PC-9 (cell line): ENCODE measurements at regions not wholly inside any gene's neighbourhood (a gene's known extent, or its start where the extent isn't known, plus 50 kb on each side); places are given as distances from the start of the nearest gene placed in this dataset.
"Not testable (repeated sequence)": the region's sequence is repeated elsewhere in the genome, so short reads cannot be mapped to it uniquely, and the experiment has no call there.

Experiments
- BruUV-seq: library from RNA; stranded (reverse); fragments of 400-500 nt; replicated peaks from 2 replicates; lab custom pipeline; 2021; lab: Mats Ljungman, UMichigan
- CTCF ChIA-PET: fragments of 300-600 bp; sonication (Branson Sonifier 250); formaldehyde crosslinking; loops from one replicate; lab custom pipeline; 2022; ENCODE audit warnings: antibody characterized with exemption; lab: Charles Lee
- POLR2A ChIA-PET: fragments of 300-600 bp; sonication (Branson Sonifier 250); formaldehyde crosslinking; loops from one replicate; lab custom pipeline; 2022; ENCODE audit warnings: antibody characterized with exemption; ENCODE audit not compliant: unreplicated experiment; lab: Charles Lee
- DNase-seq, 2 experiments: peaks; one replicate each; pipeline versions ENCODE4 v3.0.0 to v3.0.0-alpha.2; 2015 to 2022; ENCODE audit warnings: mixed read lengths in 1 of 2
- H2AFZ ChIP-seq: fragments of 200-600 bp; sonication (generic); 2 replicates; pipeline ENCODE4 v1.8.1; 2017; ENCODE audit warnings: antibody characterized with exemption
- H3F3A ChIP-seq: fragments of 200-600 bp; sonication (generic); 2 replicates; pipeline ENCODE4 v1.8.1; 2017; ENCODE audit warnings: antibody characterized with exemption, mild to moderate bottlenecking, low read depth; ENCODE audit not compliant: insufficient read depth
- H3K27ac ChIP-seq: fragments of 200-600 bp; sonication (generic); 2 replicates; pipeline ENCODE4 v1.6.1; 2016; ENCODE audit warnings: mixed run types
- H3K27me3 ChIP-seq: fragments of 200-600 bp; sonication (generic); 2 replicates; pipeline ENCODE4 v1.6.1; 2016; ENCODE audit warnings: low read depth, mixed run types; ENCODE audit not compliant: insufficient read depth
- H3K36me3 ChIP-seq: fragments of 200-600 bp; sonication (generic); 2 replicates; pipeline ENCODE4 v1.6.1; 2016; ENCODE audit warnings: low read depth, mixed run types
- H3K4me1 ChIP-seq: fragments of 200-600 bp; sonication (generic); replicated peaks from 2 replicates; pipeline ENCODE4 v1.6.1; 2016; ENCODE audit warnings: mixed run types; ENCODE audit not compliant: insufficient read depth
- H3K4me2 ChIP-seq: fragments of 200-600 bp; sonication (generic); 2 replicates; pipeline ENCODE4 v1.6.1; 2017; ENCODE audit warnings: mixed run types
- H3K4me3 ChIP-seq: fragments of 200-600 bp; sonication (generic); 2 replicates; pipeline ENCODE4 v1.6.1; 2016; ENCODE audit warnings: mixed run types
- H3K79me2 ChIP-seq: fragments of 200-600 bp; sonication (generic); 2 replicates; pipeline ENCODE4 v1.6.1; 2017; ENCODE audit warnings: low read depth, mixed run types
- H3K9me2 ChIP-seq: fragments of 200-600 bp; sonication (generic); 2 replicates; pipeline ENCODE4 v1.8.1; 2017; ENCODE audit warnings: mild to moderate bottlenecking; ENCODE audit not compliant: insufficient read depth
- H3K9me3 ChIP-seq: fragments of 200-600 bp; sonication (generic); 2 replicates; pipeline ENCODE4 v1.8.1; 2016; ENCODE audit warnings: low read depth; ENCODE audit not compliant: insufficient read depth
- H4K20me1 ChIP-seq: fragments of 200-600 bp; sonication (generic); 2 replicates; pipeline ENCODE4 v1.8.1; 2017; ENCODE audit not compliant: insufficient read depth
- CTCF ChIP-seq: fragments of 200-600 bp; sonication (generic); conservative IDR thresholded peaks from 2 replicates; pipeline ENCODE4 v1.6.1; 2017; ENCODE audit warnings: mixed run types, antibody characterized with exemption, mild to moderate bottlenecking, moderate library complexity
- EZH2 ChIP-seq: fragments of 200-600 bp; sonication (generic); IDR thresholded peaks from 2 replicates; pipeline ENCODE4 v1.8.0; 2017; ENCODE audit warnings: antibody characterized with exemption, low read depth
- intact Hi-C: fragments of 100-400 bp; cut with micrococcal nuclease; formaldehyde crosslinking; loops from one replicate; pipeline ENCODE4 v1.10.0; 2022; ENCODE audit not compliant: unreplicated experiment

- ChIA-PET POLR2A (no interaction called here), CTCF (no interaction called here)
- no peaks in the 10 kb centered on the region for H4K20me1 ChIP-seq
- no peak overlapping the region for H2AFZ ChIP-seq
- no peaks in the 10 kb centered on the region for H3K27me3 ChIP-seq
- no peak overlapping the region for H3K4me3 ChIP-seq
- no peak overlapping the region for H3K4me2 ChIP-seq
- H3K36me3 ChIP-seq: no peaks in the 10 kb centered on the region
- H3K9me3 ChIP-seq: no peaks in the 10 kb centered on the region
- H3K27ac ChIP-seq: no peak overlapping the region
- no TSS peak for BruUV-seq
- no peaks in the 10 kb centered on the region for H3K79me2 ChIP-seq
- H3F3A ChIP-seq: no peaks in the 10 kb centered on the region
- H3K9me2 ChIP-seq: no peaks in the 10 kb centered on the region
- H3K4me1 ChIP-seq: no peaks in the 10 kb centered on the region
- intact Hi-C loops: no loop called here
- TF ChIP-seq CTCF (no peak), EZH2 (no peak)
- no peak for DNase-seq
Observed at GRCh38 chr2:210730672-210731071, 174.3 kb downstream of the CPS1 start.

- H3K27ac ChIP-seq, H3K27me3 ChIP-seq, H3K9me2 ChIP-seq, CTCF ChIA-PET, POLR2A ChIA-PET, H3K4me2 ChIP-seq, H3K79me2 ChIP-seq, H3K9me3 ChIP-seq, H2AFZ ChIP-seq, H3K4me1 ChIP-seq, H4K20me1 ChIP-seq, BruUV-seq, H3K4me3 ChIP-seq, DNase-seq, intact Hi-C loops, H3K36me3 ChIP-seq, H3F3A ChIP-seq: not testable (repeated sequence)
Observed at GRCh38 chr2:210746826-210747225, 190.4 kb downstream of the CPS1 start.

- Histone ChIP-seq H3K4me1 (no peaks in the 10 kb centered on the region), H3K4me3 (no peak overlapping the region), H3K4me2 (no peak overlapping the region), H3K9me3 (no peaks in the 10 kb centered on the region), H3K79me2 (no peaks in the 10 kb centered on the region), H2AFZ (no peak overlapping the region), H3K27ac (no peak overlapping the region), H3K9me2 (no peaks in the 10 kb centered on the region), H3K36me3 (no peaks in the 10 kb centered on the region), H3K27me3 (no peaks in the 10 kb centered on the region), H4K20me1 (no peaks in the 10 kb centered on the region), H3F3A (no peaks in the 10 kb centered on the region)
- no peak for DNase-seq
- no peak for TF ChIP-seq EZH2
- TF ChIP-seq CTCF: no peak
- ChIA-PET POLR2A (no interaction called here), CTCF (no interaction called here)
- BruUV-seq: no TSS peak
- intact Hi-C loops: no loop called here
Observed at GRCh38 chr2:210752532-210752931, 196.1 kb downstream of the CPS1 start.

- intact Hi-C loops: no loop called here
- no peaks in the 10 kb centered on the region for H3K4me1 ChIP-seq
- H3K9me3 ChIP-seq: no peaks in the 10 kb centered on the region
- H3K4me3 ChIP-seq: no peak overlapping the region
- TF ChIP-seq CTCF (no peak), EZH2 (no peak)
- no peak for DNase-seq
- H3K27ac ChIP-seq: no peak overlapping the region
- ChIA-PET CTCF (no interaction called here), POLR2A (interaction anchor here (0.6 kb wide), 1 partner anchor 51 kb away, joined by 6 read pairs; no protein-coding TSS in a partner anchor)
- H2AFZ ChIP-seq: no peak overlapping the region
- H3K79me2 ChIP-seq: no peaks in the 10 kb centered on the region
- no peaks in the 10 kb centered on the region for H4K20me1 ChIP-seq
- no TSS peak for BruUV-seq
- no peaks in the 10 kb centered on the region for H3K27me3 ChIP-seq
- no peak overlapping the region for H3K4me2 ChIP-seq
- H3K9me2 ChIP-seq: no peaks in the 10 kb centered on the region
- no peaks in the 10 kb centered on the region for H3K36me3 ChIP-seq
- no peaks in the 10 kb centered on the region for H3F3A ChIP-seq
Observed at GRCh38 chr2:210753386-210753785, 197.0 kb downstream of the CPS1 start.
